ENCODE measurements at regions not wholly inside any gene's neighbourhood (a gene's known extent, or its start where the extent isn't known, plus 50 kb on each side); places are given as distances from the start of the nearest gene placed in this dataset.
"Not testable (repeated sequence)": the region's sequence is repeated elsewhere in the genome, so short reads cannot be mapped to it uniquely, and the experiment has no call there.

GRCh38 chr5:161007879-161008278 is 155.9 kb upstream of the ATP10B start:
- Histone ChIP-seq H3K36me3 (ENCODE audit: control insufficient read depth in 2 of 3, insufficient read depth in 3 of 3, low read length in 3 of 3) (no peaks in the 10 kb centered on the region), H3K27ac (ENCODE audit: low read depth in 2 of 2, low read length in 2 of 2) (no peak overlapping the region), H3K9me3 (ENCODE audit: control insufficient read depth in 2 of 3, insufficient read depth in 1 of 3, low read length in 3 of 3) (peaks cover 0 to 11% (median 2%) of the 10 kb centered on the region in 3 donors), H3K4me3 (ENCODE audit: low read length in 3 of 3) (no peak overlapping the region), H3K9ac (ENCODE audit: low read length in 3 of 3) (no peak overlapping the region), H3K4me1 (ENCODE audit: control insufficient read depth in 2 of 3, insufficient read depth in 2 of 3, low read depth in 1 of 3, low read length in 3 of 3) (peaks cover 0 to 2% (median 0%) of the 10 kb centered on the region in 3 donors), H3K27me3 (ENCODE audit: control insufficient read depth, insufficient read depth, low read length) (no peaks in the 10 kb centered on the region)
- DNase-seq (no peak), FAIRE-seq (no peak)
- intact Hi-C loops (cut with DNase I), result no loop called here
- no peak for TF ChIP-seq CTCF (IDR thresholded peaks at IDR 0.05; ENCODE audit: borderline replicate concordance, extremely low read depth, insufficient read depth)

- FAIRE-seq, result no peak
- H3K9me3 ChIP-seq (ENCODE audit: control insufficient read depth in 2 of 3, insufficient read depth in 1 of 3, low read length in 3 of 3), result peaks cover 0 to 11% (median 2%) of the 10 kb centered on the region in 3 donors
- intact Hi-C loops (cut with DNase I), result no loop called here
- DNase-seq, result no peak
- H3K4me3 ChIP-seq (ENCODE audit: low read length in 3 of 3), result no peak overlapping the region
- no peaks in the 10 kb centered on the region for H3K36me3 ChIP-seq (ENCODE audit: control insufficient read depth in 2 of 3, insufficient read depth in 3 of 3, low read length in 3 of 3)
- no peaks in the 10 kb centered on the region for H3K27me3 ChIP-seq (ENCODE audit: control insufficient read depth, insufficient read depth, low read length)
- no peak overlapping the region for H3K9ac ChIP-seq (ENCODE audit: low read length in 3 of 3)
- no peak for TF ChIP-seq CTCF (IDR thresholded peaks at IDR 0.05; ENCODE audit: borderline replicate concordance, extremely low read depth, insufficient read depth)
- H3K27ac ChIP-seq (ENCODE audit: low read depth in 2 of 2, low read length in 2 of 2), result no peak overlapping the region
- H3K4me1 ChIP-seq (ENCODE audit: control insufficient read depth in 2 of 3, insufficient read depth in 2 of 3, low read depth in 1 of 3, low read length in 3 of 3), result peaks cover 0 to under 1% (median 0%) of the 10 kb centered on the region in 3 donors
Measured at GRCh38 chr5:161002571-161003074, 150.6 kb upstream of the ATP10B start.

GRCh38 chr5:161001604-161002003 is 149.6 kb upstream of the ATP10B start:
- H3K4me3 ChIP-seq (ENCODE audit: low read length in 3 of 3), result no peak overlapping the region
- FAIRE-seq, result no peak
- H3K36me3 ChIP-seq (ENCODE audit: control insufficient read depth in 2 of 3, insufficient read depth in 3 of 3, low read length in 3 of 3), result no peaks in the 10 kb centered on the region
- TF ChIP-seq CTCF (IDR thresholded peaks at IDR 0.05; ENCODE audit: borderline replicate concordance, extremely low read depth, insufficient read depth), result no peak
- DNase-seq, result no peak
- intact Hi-C loops (cut with DNase I), result no loop called here
- H3K9ac ChIP-seq (ENCODE audit: low read length in 3 of 3), result no peak overlapping the region
- peaks cover 0 to 11% (median 2%) of the 10 kb centered on the region in 3 donors for H3K9me3 ChIP-seq (ENCODE audit: control insufficient read depth in 2 of 3, insufficient read depth in 1 of 3, low read length in 3 of 3)
- H3K4me1 ChIP-seq (ENCODE audit: control insufficient read depth in 2 of 3, insufficient read depth in 2 of 3, low read depth in 1 of 3, low read length in 3 of 3), result no peaks in the 10 kb centered on the region
- no peaks in the 10 kb centered on the region for H3K27me3 ChIP-seq (ENCODE audit: control insufficient read depth, insufficient read depth, low read length)
- no peak overlapping the region for H3K27ac ChIP-seq (ENCODE audit: low read depth in 2 of 2, low read length in 2 of 2)

- H3K4me1 ChIP-seq (ENCODE audit: control insufficient read depth in 2 of 3, insufficient read depth in 2 of 3, low read depth in 1 of 3, low read length in 3 of 3); H3K4me3 ChIP-seq (ENCODE audit: low read length in 3 of 3); H3K9ac ChIP-seq (ENCODE audit: low read length in 3 of 3); intact Hi-C loops (cut with DNase I); H3K27ac ChIP-seq (ENCODE audit: low read depth in 2 of 2, low read length in 2 of 2); DNase-seq; H3K36me3 ChIP-seq (ENCODE audit: control insufficient read depth in 2 of 3, insufficient read depth in 3 of 3, low read length in 3 of 3); H3K27me3 ChIP-seq (ENCODE audit: control insufficient read depth, insufficient read depth, low read length): not testable (repeated sequence)
- FAIRE-seq, result peak; percentile 27
- peaks cover 0 to 11% (median 2%) of the 10 kb centered on the region in 3 donors for H3K9me3 ChIP-seq (ENCODE audit: control insufficient read depth in 2 of 3, insufficient read depth in 1 of 3, low read length in 3 of 3)
Measured at GRCh38 chr5:161001142-161001541, 149.1 kb upstream of the ATP10B start.

Measured in kidney (tissue), 13 donors.